IPS DF 4.7 (cell line): ENCODE measurements at regions not wholly inside any gene's neighbourhood (a gene's known extent, or its start where the extent isn't known, plus 50 kb on each side); places are given as distances from the start of the nearest gene placed in this dataset.
"Not testable (repeated sequence)": the region's sequence is repeated elsewhere in the genome, so short reads cannot be mapped to it uniquely, and the experiment has no call there.

Experiments
- DNase-seq: peaks from one replicate; pipeline ENCODE4 v3.0.0-alpha.2; 2013; ENCODE audit warnings: low spot score; ENCODE audit errors: extremely low read depth

- DNase-seq = no peak
Observed at GRCh38 chr5:38149815-38150195, 108.6 kb upstream of the EGFLAM start.

DNA sequence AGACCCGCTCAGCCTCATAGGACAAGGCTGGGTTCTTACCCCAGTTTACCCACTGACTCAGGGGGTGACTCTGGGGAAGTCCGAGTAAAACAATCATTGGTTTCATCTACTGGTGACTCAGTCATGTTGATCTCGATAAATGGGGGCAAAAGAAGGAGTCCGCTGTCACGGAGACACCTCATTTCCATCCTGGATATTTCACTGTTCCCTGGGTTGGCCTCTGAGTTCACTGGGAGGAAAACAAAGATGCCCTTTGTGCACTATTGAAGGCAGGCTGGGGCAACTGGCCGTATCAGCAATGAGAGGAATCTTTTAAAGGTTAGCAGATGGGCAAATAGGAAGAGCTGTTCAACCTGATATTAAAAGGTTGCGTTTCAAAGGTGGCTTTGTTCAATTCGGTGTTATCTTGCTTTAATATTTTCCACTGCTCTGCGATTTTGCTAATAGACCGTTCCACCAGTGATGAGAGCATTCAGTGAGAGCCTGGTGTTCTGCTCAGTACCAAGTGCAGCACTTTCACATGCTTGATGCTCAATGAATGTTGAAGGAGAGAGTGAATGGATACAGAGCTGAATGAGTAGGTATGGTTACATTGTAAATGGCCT, 110.2 kb upstream of the EGFLAM start:
- DNase-seq = no peak

DNA sequence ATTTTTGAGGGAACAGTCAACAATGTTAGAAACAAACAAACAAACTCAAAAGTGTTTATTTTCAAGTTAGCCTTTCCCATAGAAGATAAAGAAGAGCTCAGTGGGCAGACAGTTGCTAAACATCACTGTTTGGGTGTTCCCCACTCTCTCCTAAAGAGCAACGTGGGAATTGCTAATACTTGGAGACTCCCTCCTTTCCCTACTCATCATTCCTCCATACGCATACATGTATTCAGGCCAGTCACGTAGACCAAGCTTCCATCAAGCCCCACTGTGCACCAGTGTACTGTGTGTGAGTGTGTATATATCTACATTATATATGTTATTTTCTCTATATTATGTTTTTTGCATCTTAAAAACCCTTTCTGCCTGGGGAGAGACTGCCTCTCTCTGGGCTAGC, 115.0 kb upstream of the EGFLAM start:
- no peak for DNase-seq

- DNase-seq = no peak
Observed at GRCh38 chr5:38141665-38142064, 116.7 kb upstream of the EGFLAM start.

- DNase-seq = no peak
Observed at GRCh38 chr5:38138574-38138973, 119.8 kb upstream of the EGFLAM start.

DNA sequence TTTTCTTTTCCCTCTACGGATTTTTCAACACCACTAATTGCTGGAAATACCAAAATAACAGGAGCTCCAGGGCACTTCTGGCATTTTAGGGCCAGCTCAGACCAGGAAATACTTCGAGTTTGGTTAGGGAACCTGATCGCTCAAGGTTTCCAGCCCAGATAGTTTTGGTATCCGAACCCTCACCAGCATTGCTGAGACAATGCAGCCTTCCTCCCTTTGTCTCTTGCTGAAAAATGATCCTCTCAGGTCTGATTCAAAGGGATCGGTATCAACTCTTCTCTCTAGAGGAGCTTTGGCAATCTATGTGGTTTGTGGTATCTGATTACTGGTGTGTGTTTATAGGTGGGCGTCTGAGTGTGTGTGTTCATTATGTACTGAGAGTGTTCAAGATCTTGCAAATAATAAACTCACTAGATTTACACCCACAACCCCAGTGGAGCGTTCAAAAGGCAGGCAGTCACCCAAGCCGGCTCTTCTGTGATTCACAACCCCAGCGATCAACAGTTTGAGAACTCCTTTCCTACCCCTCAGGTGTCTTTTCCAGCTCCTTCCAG, 122.8 kb upstream of the EGFLAM start:
- no peak for DNase-seq

GRCh38 chr5:38134810-38135209, 123.5 kb upstream of the EGFLAM start:
- DNase-seq = no peak

DNA sequence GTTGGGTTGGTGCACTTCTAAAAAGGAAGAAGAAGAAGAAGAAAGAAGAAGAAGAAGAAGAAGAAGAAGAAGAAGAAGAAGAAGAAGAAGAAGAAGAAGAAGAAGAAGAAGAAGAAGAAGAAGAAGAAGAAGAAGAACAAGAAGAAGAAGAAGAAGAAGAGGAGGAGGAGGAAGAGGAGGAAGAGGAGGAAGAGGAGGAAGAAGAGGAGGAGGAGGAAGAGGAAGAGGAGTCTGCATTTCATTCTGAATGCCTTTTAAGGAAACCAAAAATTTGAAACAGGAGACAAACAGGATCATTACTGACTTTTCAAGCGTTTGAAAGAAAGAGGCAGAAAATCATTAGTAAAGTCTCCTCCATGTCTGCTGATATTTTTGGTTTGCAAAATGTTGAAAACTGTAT, 124.1 kb upstream of the EGFLAM start:
- DNase-seq = not testable (repeated sequence)

GRCh38 chr5:38131686-38132085, 126.7 kb upstream of the EGFLAM start:
- no peak for DNase-seq

GRCh38 chr5:38124321-38124720, 134.0 kb upstream of the EGFLAM start:
- DNase-seq = no peak

DNA sequence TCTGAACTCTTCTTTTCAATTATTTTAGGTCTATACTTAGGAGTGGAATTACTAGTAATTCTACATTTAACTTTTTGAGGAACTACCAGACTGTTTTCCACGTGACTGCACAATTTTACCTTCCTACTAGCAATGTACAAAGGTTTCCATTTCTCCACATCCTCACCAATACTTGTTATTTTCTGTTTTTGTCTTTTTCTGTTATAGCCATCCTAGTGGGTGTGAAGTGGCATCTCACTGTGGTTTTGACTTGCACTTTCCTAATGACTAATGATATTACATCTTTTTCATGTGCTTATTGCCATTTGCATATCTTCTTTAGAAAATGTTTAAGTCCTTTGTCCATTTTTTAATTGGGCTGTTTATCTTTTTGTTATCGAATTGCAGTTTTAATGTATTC, 136.9 kb upstream of the EGFLAM start:
- DNase-seq = no peak

- DNase-seq = no peak
Observed at GRCh38 chr5:38119836-38120235, 138.5 kb upstream of the EGFLAM start.

- no peak for DNase-seq
Observed at GRCh38 chr5:38117784-38118479, 140.4 kb upstream of the EGFLAM start.

GRCh38 chr5:38115318-38115827, 143.0 kb upstream of the EGFLAM start:
- no peak for DNase-seq

DNA sequence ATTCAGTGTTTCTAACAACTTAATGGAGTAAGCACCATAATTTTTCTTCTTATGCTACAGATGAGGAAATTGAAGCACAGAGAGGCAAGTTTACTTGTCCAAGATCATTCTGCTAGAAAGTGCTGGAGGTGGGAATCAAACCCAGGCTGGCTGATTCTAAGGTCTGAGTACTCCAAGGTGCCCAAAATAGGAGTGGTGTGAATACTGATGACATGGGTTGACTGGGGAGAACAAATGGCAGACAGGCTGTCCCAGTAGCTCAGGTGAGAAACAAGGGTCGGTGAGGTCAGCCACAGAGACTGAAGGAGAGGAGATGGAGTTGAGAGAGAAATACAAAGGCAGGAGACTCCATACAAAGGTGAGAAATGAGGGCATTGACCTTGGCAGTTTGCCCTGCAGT, 144.5 kb upstream of the EGFLAM start:
- DNase-seq = no peak

- no peak for DNase-seq
Observed at GRCh38 chr5:38113456-38113855, 144.9 kb upstream of the EGFLAM start.

DNA sequence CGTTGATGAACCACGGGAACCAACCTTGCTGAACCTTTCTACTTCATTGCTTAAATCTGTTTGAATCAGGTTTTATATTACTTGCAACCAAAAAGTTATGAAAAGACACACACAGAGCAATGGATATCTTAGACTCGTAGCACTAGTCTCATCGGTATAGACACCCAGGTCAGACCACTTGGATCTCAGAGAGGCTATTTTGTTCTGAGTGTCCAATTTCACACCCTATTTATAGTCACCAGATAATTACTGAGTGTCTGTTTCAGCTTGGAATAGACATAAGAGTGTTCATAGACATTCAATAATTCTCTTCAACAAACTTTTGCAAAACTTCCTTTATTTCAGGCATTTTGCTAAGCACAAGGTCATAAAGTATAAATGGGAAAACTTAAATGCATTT, 145.4 kb upstream of the EGFLAM start:
- DNase-seq = no peak

GRCh38 chr5:38110130-38110529, 148.2 kb upstream of the EGFLAM start:
- DNase-seq = no peak

DNA sequence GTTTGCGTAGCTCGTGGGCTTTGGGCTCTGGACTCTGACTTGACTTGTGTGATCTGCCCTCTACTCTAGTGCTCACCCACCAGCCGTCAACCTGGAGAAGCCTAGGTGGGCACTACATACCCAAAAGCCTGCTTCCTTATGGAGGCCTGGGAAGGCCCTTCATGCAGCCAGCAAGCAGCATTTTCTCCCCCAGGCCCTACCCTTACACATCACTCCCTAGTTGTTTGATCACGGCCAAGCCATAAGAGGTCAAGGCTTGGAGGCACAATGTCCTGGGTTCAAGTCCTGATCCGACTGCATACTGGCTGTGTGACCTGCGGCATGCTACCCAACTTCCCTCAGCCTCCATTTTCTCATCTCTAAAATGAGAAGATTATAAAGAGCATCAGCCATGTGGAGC, 151.3 kb upstream of the EGFLAM start:
- DNase-seq = no peak

GRCh38 chr5:38105801-38106200, 152.6 kb upstream of the EGFLAM start:
- DNase-seq = no peak

DNA sequence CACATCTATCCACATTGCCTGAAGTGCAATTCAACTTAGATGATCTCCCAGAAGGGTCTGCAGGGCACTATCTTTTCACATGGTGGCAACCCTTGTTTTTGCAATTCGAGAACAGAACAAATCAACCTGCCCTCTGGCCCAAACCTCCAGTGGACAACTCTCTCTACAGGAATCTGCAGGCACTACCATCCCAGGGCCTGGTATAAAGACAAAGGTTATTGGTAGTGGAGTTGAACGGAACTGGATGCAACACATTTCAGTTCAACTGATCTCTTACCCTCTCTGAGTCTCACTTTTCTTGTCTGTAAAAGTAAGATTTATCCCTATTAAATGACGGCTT, 153.2 kb upstream of the EGFLAM start:
- DNase-seq = no peak

GRCh38 chr5:38104497-38105230, 153.7 kb upstream of the EGFLAM start:
- peak; percentile 96 for DNase-seq
